ENCODE measurements at regions not wholly inside any gene's neighbourhood (a gene's known extent, or its start where the extent isn't known, plus 50 kb on each side); places are given as distances from the start of the nearest gene placed in this dataset.

DNA sequence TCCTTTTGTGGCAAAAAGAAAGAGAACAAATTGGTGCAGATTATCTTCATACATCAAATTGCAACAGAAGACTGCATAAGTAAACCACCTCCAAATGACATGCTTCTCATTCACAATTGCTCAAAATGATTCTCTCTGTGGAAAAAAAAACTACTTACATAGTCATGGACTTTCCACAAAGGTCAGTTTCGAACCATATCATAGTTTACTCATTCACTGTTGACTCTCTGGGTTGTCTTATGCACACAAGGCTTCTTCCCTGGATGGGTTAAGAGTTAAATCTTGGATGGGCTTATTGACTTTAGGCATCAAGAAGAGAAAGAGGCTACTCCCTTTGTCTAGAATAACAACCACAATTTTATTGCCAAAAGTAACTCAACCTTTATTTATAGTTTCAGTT is 91.3 kb upstream of the RAB27B start:
- intact Hi-C loops (cut with micrococcal nuclease), result no loop called here
- Mint-ChIP-seq H3K27ac (no peak overlapping the region), H3K4me1 (no peaks in the 10 kb centered on the region), H3K9me3 (no peaks in the 10 kb centered on the region), H3K27me3 (peaks cover 27% of the 10 kb centered on the region), H3K4me3 (no peak overlapping the region), H3K36me3 (ENCODE audit: low read depth) (no peaks in the 10 kb centered on the region)
- DNase-seq, result no peak

DNA sequence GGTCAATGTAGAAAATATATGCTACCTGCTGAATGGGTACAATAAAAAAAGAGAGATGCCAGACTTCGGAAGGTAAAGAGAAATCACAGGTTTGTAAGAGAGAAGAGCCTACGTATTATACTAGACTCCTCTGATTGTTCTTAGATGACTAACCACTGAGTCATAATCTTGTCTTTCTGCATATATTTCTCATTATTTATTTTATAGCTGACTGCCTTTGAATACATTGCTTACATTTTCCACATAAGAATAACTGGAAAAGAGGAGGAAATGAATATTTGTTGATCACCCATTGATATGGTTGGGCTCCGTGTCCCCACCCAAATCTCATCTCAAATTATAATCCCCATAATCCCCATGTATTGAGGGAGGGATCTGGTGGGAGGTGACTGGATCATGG is 90.3 kb upstream of the RAB27B start:
- intact Hi-C loops (cut with micrococcal nuclease), result no loop called here
- Mint-ChIP-seq H3K9me3 (no peaks in the 10 kb centered on the region), H3K36me3 (ENCODE audit: low read depth) (no peaks in the 10 kb centered on the region), H3K4me3 (no peak overlapping the region), H3K27ac (no peak overlapping the region), H3K4me1 (no peaks in the 10 kb centered on the region), H3K27me3 (peaks cover 23% of the 10 kb centered on the region)
- DNase-seq, result no peak

DNA sequence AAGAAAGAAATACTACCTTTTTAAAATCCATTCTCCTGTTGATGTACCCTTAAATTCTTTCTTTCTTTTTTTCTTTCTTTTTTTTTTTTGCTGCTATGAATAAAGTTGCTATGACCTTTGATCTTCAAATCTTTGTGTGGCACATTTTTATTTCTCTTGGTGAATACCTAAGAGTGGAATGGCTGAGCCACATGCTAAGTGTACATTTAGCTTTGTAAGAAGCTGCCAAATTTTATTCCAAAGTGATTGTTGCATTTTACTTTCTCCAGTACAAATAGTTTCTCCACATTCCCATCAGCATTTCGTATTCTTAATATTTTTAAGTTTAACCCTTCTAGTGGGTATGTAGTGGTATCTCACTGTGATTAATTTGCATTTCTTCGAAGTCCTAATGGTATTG is 88.8 kb upstream of the RAB27B start:
- Mint-ChIP-seq H3K27ac (no peak overlapping the region), H3K4me3 (no peak overlapping the region), H3K4me1 (no peaks in the 10 kb centered on the region), H3K27me3 (peaks cover 19% of the 10 kb centered on the region), H3K36me3 (ENCODE audit: low read depth) (no peaks in the 10 kb centered on the region), H3K9me3 (no peaks in the 10 kb centered on the region)
- DNase-seq, result no peak
- intact Hi-C loops (cut with micrococcal nuclease), result no loop called here

DNA sequence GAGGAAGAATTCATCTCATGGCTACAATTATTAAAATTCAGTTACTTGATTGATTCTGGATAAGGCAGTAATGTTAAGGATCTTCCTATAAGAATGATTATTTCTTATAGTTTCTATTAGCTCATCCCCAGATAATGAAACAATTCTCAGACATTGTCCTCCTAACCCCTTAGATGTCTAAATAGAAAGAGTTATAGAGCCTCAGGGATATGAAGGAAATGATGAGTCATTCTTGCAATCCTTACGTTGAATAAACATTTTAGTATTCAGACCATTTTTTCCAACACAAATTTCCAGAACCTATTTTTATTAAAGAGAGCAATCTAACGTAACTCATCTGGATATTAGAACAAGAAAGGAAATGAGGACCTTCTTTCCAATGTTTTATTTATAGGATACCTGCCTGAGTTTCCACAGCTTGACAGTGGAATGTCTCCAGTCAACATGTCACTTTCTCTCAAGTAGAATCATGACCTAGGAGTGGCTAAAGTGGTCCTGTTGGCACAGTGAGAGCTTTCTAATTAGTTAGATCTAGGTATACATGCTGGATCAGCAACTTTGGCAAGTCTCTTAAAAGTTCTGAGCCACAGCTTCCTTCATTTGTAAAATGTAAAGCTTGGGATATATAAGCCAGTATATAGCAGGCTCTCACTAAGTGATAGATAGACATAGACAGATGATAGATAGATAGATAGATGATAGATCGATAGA is 88.0 kb upstream of the RAB27B start:
- H3K4me3 Mint-ChIP-seq, result no peak overlapping the region
- H3K4me1 Mint-ChIP-seq, result no peaks in the 10 kb centered on the region
- H3K27me3 Mint-ChIP-seq, result peaks cover 19% of the 10 kb centered on the region
- DNase-seq, result no peak
- no peaks in the 10 kb centered on the region for H3K9me3 Mint-ChIP-seq
- no peak overlapping the region for H3K27ac Mint-ChIP-seq
- intact Hi-C loops (cut with micrococcal nuclease), result no loop called here
- no peaks in the 10 kb centered on the region for H3K36me3 Mint-ChIP-seq (ENCODE audit: low read depth)

DNA sequence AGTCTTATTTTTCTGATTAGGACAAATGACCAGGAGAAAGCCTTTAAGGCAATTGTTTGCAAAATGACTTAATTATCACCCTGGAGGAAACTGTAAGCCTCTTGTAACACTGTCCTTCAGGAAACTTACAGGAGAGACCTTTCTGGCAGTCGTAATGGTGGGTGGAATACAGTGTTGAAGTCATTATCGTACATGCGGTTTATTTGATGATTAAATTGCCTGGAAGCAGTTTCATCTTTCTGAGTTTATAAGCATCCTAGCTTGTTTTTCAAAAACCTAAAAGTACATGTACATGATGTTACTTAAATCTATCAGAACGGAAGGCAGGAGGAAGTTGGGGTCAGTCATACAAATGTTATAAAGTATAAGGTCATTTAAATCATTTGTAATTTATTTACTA is 86.2 kb upstream of the RAB27B start:
- no peaks in the 10 kb centered on the region for H3K9me3 Mint-ChIP-seq
- no peak overlapping the region for H3K27ac Mint-ChIP-seq
- intact Hi-C loops (cut with micrococcal nuclease), result no loop called here
- no peaks in the 10 kb centered on the region for H3K4me1 Mint-ChIP-seq
- H3K27me3 Mint-ChIP-seq, result peaks cover 23% of the 10 kb centered on the region
- no peak overlapping the region for H3K4me3 Mint-ChIP-seq
- no peaks in the 10 kb centered on the region for H3K36me3 Mint-ChIP-seq (ENCODE audit: low read depth)
- DNase-seq, result no peak

DNA sequence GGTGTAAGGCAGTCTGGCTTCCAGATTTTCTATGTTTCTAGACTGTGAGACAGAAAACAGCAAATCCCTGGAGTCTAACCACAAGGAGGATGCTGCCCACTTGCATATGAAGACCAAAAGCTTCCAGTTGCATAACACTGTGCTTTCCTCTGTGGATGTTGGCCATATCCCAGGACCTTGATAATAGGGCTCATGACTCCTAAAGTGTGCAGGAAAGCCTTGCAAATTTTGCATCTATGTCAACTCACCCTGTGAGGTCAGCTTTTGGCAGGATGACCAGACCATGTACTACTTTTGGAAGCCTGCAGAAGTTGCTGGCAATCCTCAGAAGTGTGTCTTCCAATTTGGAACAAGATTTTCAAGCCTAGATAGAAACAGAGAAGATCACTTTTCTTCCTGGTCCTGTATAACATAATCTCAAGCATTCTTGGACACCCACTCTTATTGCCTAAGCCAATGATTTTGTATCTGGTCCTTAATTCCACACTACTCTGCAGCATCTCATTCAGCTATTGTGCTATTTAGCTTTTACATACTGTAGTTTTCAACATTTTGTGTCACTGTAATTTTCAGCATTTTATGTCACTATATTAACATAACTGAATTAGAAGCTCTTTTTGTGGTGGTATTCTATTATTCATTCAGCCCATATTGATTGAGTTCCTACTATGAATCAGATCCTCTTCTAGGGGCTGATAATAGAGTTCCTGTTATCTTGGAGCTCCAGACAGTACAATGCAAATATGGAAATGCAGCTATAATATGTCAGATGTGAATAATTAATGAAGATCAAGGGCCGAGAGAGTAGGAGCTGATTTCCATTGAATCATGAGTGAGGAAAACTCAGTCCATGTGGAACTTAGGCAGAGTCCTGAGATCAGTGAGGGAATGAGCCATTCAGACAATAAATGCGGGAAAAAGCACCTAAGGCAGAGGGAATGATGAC is 85.3 kb upstream of the RAB27B start:
- Mint-ChIP-seq H3K27me3 (peaks cover 20% of the 10 kb centered on the region), H3K4me1 (no peaks in the 10 kb centered on the region), H3K27ac (no peak overlapping the region), H3K9me3 (no peaks in the 10 kb centered on the region), H3K36me3 (ENCODE audit: low read depth) (no peaks in the 10 kb centered on the region), H3K4me3 (no peak overlapping the region)
- no peak for DNase-seq
- intact Hi-C loops (cut with micrococcal nuclease), result no loop called here

DNA sequence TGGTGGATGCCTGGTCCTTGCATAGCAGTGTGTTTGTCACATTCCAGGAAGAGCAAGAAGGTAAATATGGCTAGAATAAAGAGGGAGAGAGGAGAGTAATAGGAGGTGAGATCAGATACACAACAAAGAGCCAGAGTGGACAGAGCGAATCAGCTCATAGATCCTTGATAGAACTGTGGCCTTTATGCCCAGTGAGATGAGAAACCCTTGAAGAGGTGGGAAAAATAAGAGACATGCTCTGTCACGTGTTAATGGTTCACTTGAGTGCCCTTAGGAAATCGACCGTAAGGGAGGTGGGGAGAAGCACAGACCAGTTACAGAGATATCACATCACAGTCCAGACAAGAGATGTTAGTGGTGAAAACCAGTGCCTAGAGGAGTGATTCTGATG is 84.7 kb upstream of the RAB27B start:
- Mint-ChIP-seq H3K9me3 (no peaks in the 10 kb centered on the region), H3K36me3 (ENCODE audit: low read depth) (no peaks in the 10 kb centered on the region), H3K27me3 (peaks cover 18% of the 10 kb centered on the region), H3K27ac (no peak overlapping the region), H3K4me3 (no peak overlapping the region), H3K4me1 (no peaks in the 10 kb centered on the region)
- DNase-seq, result no peak
- intact Hi-C loops (cut with micrococcal nuclease), result no loop called here

DNA sequence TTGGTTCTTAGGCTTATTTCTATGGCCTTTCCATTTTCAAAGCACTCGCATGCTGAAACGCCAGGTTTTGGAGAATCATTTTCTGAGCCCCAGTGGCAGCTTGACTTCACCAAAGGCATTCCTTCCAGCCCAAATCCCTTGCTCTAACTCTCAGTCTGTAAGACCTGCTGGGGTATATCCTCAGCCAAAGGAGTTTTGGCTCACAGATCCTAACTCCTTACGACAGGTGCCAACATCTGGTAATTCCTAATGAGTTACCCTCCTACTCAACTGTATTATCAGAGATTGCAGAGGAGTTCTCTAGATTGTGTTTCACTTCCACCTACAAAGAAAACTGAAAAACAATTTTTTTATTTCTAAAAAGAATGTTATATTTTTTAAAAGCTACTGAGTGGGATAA is 79.0 kb upstream of the RAB27B start:
- H3K27ac Mint-ChIP-seq, result no peak overlapping the region
- H3K9me3 Mint-ChIP-seq, result no peaks in the 10 kb centered on the region
- peak; percentile 33 for DNase-seq
- H3K36me3 Mint-ChIP-seq (ENCODE audit: low read depth), result no peaks in the 10 kb centered on the region
- H3K4me3 Mint-ChIP-seq, result no peak overlapping the region
- intact Hi-C loops (cut with micrococcal nuclease), result no loop called here
- no peaks in the 10 kb centered on the region for H3K4me1 Mint-ChIP-seq
- H3K27me3 Mint-ChIP-seq, result peaks cover 34% of the 10 kb centered on the region

DNA sequence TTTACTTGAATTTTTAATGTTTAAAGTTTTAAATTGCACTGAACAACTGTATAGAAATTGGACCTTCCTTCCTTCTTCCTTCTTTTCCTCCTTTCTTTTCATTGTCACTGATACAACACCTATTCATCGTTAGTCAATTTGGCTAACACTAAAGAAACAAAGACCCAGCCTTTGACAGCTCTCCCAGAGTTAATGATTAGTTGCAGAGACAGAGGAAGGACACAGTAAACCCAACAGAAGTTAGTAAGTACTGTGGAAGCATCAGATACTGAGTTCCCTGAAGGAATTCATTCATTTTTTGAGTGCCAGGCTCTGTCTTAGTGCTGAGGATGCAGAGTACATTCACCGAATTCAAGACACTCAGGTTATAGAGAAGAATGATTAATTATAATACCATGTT is 77.9 kb upstream of the RAB27B start:
- Mint-ChIP-seq H3K4me3 (no peak overlapping the region), H3K4me1 (no peaks in the 10 kb centered on the region), H3K27me3 (peaks cover 34% of the 10 kb centered on the region), H3K36me3 (ENCODE audit: low read depth) (no peaks in the 10 kb centered on the region), H3K27ac (no peak overlapping the region), H3K9me3 (no peaks in the 10 kb centered on the region)
- intact Hi-C loops (cut with micrococcal nuclease), result no loop called here
- DNase-seq, result no peak

DNA sequence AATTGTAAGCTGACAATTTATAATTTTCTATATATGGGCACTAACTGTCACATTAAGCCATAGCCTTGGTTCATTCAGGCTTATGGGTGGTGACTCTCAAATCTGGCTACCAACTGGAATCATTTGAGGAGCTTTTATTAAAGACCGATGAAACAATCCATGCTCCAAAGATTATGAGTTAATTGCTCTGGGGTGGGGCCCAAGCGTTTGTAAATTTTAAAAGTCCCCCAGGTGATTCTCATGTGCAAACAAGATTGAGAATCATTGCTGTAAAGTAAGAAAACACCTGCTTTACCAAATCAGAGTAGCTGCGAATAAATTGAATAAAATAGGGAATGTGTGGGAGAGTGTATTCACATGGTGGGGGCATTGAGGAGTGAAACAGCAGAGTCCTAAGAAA is 76.1 kb upstream of the RAB27B start:
- Mint-ChIP-seq H3K27me3 (peaks cover 32% of the 10 kb centered on the region), H3K4me1 (no peaks in the 10 kb centered on the region), H3K9me3 (no peaks in the 10 kb centered on the region), H3K27ac (no peak overlapping the region), H3K36me3 (ENCODE audit: low read depth) (no peaks in the 10 kb centered on the region), H3K4me3 (no peak overlapping the region)
- intact Hi-C loops (cut with micrococcal nuclease), result no loop called here
- DNase-seq, result no peak

DNA sequence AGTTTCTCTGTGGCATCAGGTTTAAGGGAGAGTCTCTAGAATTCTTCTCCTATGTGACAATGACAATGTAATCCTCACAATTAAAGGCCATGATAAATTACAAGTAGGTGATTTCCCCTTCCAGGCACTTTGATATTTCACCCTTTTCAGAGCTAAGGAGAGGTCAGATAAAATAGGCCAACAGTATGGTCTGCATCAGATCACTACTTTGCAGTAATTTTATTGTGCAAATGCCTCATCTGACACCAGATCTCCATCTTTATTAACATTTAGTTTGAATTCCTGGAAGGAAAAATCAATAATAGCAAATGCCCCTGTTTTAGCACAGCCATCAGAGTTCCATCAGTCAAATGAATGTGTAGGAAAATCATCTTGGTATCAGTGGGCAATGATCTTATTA is 72.8 kb upstream of the RAB27B start:
- Mint-ChIP-seq H3K27me3 (peaks cover 26% of the 10 kb centered on the region), H3K4me1 (no peaks in the 10 kb centered on the region), H3K4me3 (no peak overlapping the region), H3K27ac (no peak overlapping the region), H3K36me3 (ENCODE audit: low read depth) (no peaks in the 10 kb centered on the region), H3K9me3 (no peaks in the 10 kb centered on the region)
- no peak for DNase-seq
- intact Hi-C loops (cut with micrococcal nuclease), result no loop called here

DNA sequence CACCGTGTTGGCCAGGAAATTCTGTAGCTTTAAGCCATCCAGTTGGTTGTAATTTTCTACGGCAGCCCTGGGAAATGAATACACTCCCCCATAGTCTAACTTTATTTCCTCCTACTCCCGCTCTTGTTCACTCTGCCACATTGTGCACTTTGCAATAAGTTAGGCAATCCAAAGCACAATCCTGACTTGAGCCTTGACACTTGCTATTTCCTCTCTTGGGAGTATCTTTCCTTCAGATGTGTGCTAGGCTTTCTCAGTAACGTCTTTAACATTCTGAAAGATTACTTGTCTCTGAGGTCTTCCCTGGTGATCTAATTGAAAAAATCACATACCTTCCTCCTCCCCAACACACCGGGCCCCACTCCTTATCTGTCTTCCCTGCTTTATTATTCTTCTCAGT is 65.9 kb upstream of the RAB27B start:
- peaks cover 38% of the 10 kb centered on the region for H3K27me3 Mint-ChIP-seq
- no peaks in the 10 kb centered on the region for H3K4me1 Mint-ChIP-seq
- intact Hi-C loops (cut with micrococcal nuclease), result no loop called here
- no peak overlapping the region for H3K27ac Mint-ChIP-seq
- H3K36me3 Mint-ChIP-seq (ENCODE audit: low read depth), result no peaks in the 10 kb centered on the region
- no peak overlapping the region for H3K4me3 Mint-ChIP-seq
- no peaks in the 10 kb centered on the region for H3K9me3 Mint-ChIP-seq
- no peak for DNase-seq

DNA sequence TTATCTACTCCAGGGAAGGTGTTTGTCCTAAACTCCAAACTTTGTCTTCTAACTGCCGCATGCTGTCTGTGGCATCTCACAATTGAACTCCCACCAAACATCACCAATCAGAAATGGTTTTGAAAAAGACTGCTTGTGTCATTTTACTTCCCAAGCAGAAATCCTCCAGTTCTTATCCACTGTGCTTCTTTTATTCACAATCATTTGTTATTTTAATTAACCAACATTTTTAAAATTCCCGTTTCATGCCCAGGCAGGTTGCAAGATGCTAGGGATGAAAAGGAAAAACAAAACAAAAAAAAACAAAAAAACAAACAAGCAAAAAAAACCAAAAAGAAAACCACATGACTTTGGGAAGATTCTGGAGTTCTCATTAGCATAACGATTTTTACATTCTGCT is 63.5 kb upstream of the RAB27B start:
- no peak for DNase-seq
- Mint-ChIP-seq H3K4me1 (no peaks in the 10 kb centered on the region), H3K4me3 (no peak overlapping the region), H3K36me3 (ENCODE audit: low read depth) (no peaks in the 10 kb centered on the region), H3K27me3 (peaks cover 43% of the 10 kb centered on the region), H3K27ac (no peak overlapping the region), H3K9me3 (no peaks in the 10 kb centered on the region)
- intact Hi-C loops (cut with micrococcal nuclease), result no loop called here

DNA sequence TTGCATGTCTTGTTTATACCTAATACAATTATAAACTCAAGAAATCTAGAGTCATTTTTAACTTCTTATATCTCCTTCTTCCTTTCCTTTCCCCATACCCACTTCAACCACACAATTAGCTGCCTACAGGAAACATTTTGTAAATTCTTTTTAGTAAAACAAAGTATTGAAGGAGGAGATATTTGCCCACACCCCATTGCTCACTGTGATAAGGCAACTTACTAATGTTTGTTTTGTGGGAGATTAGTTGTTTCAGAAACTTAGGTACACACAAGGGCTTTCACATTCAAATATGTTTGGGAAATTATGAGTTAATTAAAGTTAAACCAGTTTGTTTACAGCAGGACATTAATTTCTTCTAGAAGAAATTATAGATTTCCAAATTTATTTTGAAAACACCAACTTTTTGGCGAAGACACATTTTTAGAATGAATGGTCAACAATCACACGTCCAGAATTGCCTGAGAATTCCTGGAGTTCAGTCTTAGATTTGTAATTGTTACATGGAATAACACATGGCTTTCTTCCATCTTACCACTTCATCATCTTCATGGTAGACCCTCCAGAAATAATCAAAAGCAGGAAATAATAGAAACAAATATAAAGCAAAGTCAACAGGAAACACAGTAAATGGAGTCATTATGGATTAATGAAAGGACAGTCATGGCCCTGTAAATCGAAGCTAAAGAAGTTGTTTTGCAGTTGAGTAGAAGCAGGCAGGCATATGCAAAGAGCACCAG is 62.5 kb upstream of the RAB27B start:
- Mint-ChIP-seq H3K36me3 (ENCODE audit: low read depth) (no peaks in the 10 kb centered on the region), H3K27me3 (peaks cover 41% of the 10 kb centered on the region), H3K4me3 (no peak overlapping the region), H3K4me1 (no peaks in the 10 kb centered on the region), H3K9me3 (no peaks in the 10 kb centered on the region), H3K27ac (no peak overlapping the region)
- intact Hi-C loops (cut with micrococcal nuclease), result no loop called here
- DNase-seq, result no peak
